H1 (cell line): ENCODE measurements at regions not wholly inside any gene's neighbourhood (a gene's known extent, or its start where the extent isn't known, plus 50 kb on each side); places are given as distances from the start of the nearest gene placed in this dataset.
"Not testable (repeated sequence)": the region's sequence is repeated elsewhere in the genome, so short reads cannot be mapped to it uniquely, and the experiment has no call there.

Source experiments
- CTCF ChIA-PET: fragments of 300-600 bp; sonication (Branson Sonifier 250); formaldehyde crosslinking; loops from one replicate; lab custom pipeline; 2021; ENCODE audit not compliant: partially characterized antibody; lab: Charles Lee
- POLR2A ChIA-PET: fragments of 300-600 bp; sonication (Branson Sonifier 250); formaldehyde crosslinking; loops from one replicate; lab custom pipeline; 2021; ENCODE audit warnings: inconsistent platforms; ENCODE audit not compliant: partially characterized antibody; lab: Charles Lee
- DNase-seq, 2 experiments: peaks; one replicate each; pipeline versions ENCODE4 v3.0.0 to v3.0.0-alpha.2; 2010 to 2022; ENCODE audit warnings: low spot score in 2 of 2, low read depth in 1 of 2, mixed read lengths in 1 of 2
- FAIRE-seq: peaks from 2 replicates; lab custom pipeline; 2011; peaks lifted over from hg19 to GRCh38; lab: Jason Lieb, UNC
- H2AFZ ChIP-seq: 2 replicates; pipeline ENCODE4 v1.8.1; 2012; ENCODE audit warnings: low read length, inconsistent platforms
- H2AK5ac ChIP-seq: 2 replicates; pipeline ENCODE4 v1.6.1; 2013; ENCODE audit warnings: low read depth, low read length
- H2BK120ac ChIP-seq: replicated peaks from 2 replicates; pipeline ENCODE3; 2013; ENCODE audit warnings: low read depth, low read length, inconsistent platforms
- H2BK12ac ChIP-seq: 2 replicates; pipeline ENCODE4 v1.6.1; 2013; ENCODE audit warnings: low read depth, low read length
- H2BK15ac ChIP-seq: 2 replicates; pipeline ENCODE4 v1.6.1; 2013; ENCODE audit warnings: low read length
- H2BK20ac ChIP-seq: 2 replicates; pipeline ENCODE4 v1.6.1; 2013; ENCODE audit warnings: low read length
- H2BK5ac ChIP-seq: 2 replicates; pipeline ENCODE4 v1.6.1; 2013; ENCODE audit warnings: low read depth, low read length
- H3K14ac ChIP-seq: 2 replicates; pipeline ENCODE4 v1.6.1; 2013; ENCODE audit warnings: inconsistent platforms; ENCODE audit not compliant: insufficient read length
- H3K18ac ChIP-seq: 2 replicates; pipeline ENCODE4 v1.6.1; 2013; ENCODE audit warnings: low read length; ENCODE audit errors: extremely low read depth
- H3K23ac ChIP-seq: 2 replicates; pipeline ENCODE4 v1.6.1; 2013; ENCODE audit warnings: inconsistent platforms; ENCODE audit not compliant: insufficient read length
- H3K23me2 ChIP-seq: 2 replicates; pipeline ENCODE4 v1.6.1; 2013; ENCODE audit warnings: low read depth, low read length
- H3K27ac ChIP-seq: 2 replicates; pipeline ENCODE4 v1.6.1; 2011; ENCODE audit warnings: low read depth, low read length, inconsistent platforms
- H3K27me3 ChIP-seq, 4 experiments: replicated peaks in 1 of 4; 1 replicate in 1 of 4; 2 replicates in 3 of 4; pipeline versions ENCODE4 v1.6.1 to v1.8.1; 2011 to 2013; ENCODE audit warnings: low read length in 3 of 4, mild to moderate bottlenecking in 3 of 4, inconsistent platforms in 2 of 4, mixed read lengths in 2 of 4, moderate library complexity in 1 of 4; ENCODE audit not compliant: control insufficient read depth in 3 of 4, insufficient read depth in 3 of 4; ENCODE audit errors: extremely low read depth in 1 of 4
- H3K36me3 ChIP-seq, 4 experiments: 2 replicates each; pipeline versions ENCODE4 v1.6.1 to v1.8.1; 2011 to 2013; ENCODE audit warnings: mild to moderate bottlenecking in 4 of 4, low read length in 3 of 4, moderate library complexity in 2 of 4, control low read depth in 1 of 4, inconsistent platforms in 1 of 4; ENCODE audit not compliant: insufficient read depth in 4 of 4, control insufficient read depth in 2 of 4
- H3K4ac ChIP-seq: replicated peaks from 2 replicates; pipeline ENCODE3; 2013; ENCODE audit warnings: low read length, low read depth, mixed read lengths, inconsistent platforms; ENCODE audit not compliant: insufficient read length
- H3K4me1 ChIP-seq, 4 experiments: replicated peaks in 1 of 4; 1 replicate in 1 of 4; 2 replicates in 3 of 4; pipeline versions ENCODE4 v1.6.1 to v1.8.1; 2011 to 2013; ENCODE audit warnings: low read length in 3 of 4, inconsistent platforms in 2 of 4, mixed read lengths in 1 of 4; ENCODE audit not compliant: insufficient read depth in 4 of 4, control insufficient read depth in 3 of 4
- H3K4me2 ChIP-seq, 2 experiments: 2 replicates each; pipeline versions ENCODE4 v1.6.1 to v1.8.1; 2011 to 2013; ENCODE audit warnings: low read depth in 2 of 2, low read length in 2 of 2, control low read depth in 1 of 2, inconsistent platforms in 1 of 2, mild to moderate bottlenecking in 1 of 2; ENCODE audit not compliant: insufficient read depth in 1 of 2
- H3K4me3 ChIP-seq, 4 experiments: fragments of 200-600, 300-600 bp in 1 of 4; sonication (generic), shearing (Covaris generic), sonication (Bioruptor Twin) in 1 of 4; 2 replicates each; pipeline versions ENCODE4 v1.5.1 to v1.8.1; 2011 to 2016; ENCODE audit warnings: low read length in 4 of 4, low read depth in 3 of 4, control low read depth in 2 of 4, inconsistent platforms in 2 of 4, mild to moderate bottlenecking in 2 of 4, mixed read lengths in 1 of 4, moderate library complexity in 1 of 4; ENCODE audit not compliant: insufficient read depth in 2 of 4; ENCODE audit errors: extremely low read depth in 1 of 4
- H3K56ac ChIP-seq: replicated peaks from 2 replicates; pipeline ENCODE3; 2013; ENCODE audit warnings: low read depth, mild to moderate bottlenecking, mixed read lengths, low read length, inconsistent platforms; ENCODE audit not compliant: insufficient read length
- H3K79me1 ChIP-seq: 2 replicates; pipeline ENCODE4 v1.6.1; 2013; ENCODE audit warnings: low read depth, low read length, control low read depth
- H3K79me2 ChIP-seq, 2 experiments: 2 replicates each; pipeline versions ENCODE4 v1.6.1 to v1.8.1; 2012 to 2013; ENCODE audit warnings: low read length in 2 of 2, mild to moderate bottlenecking in 2 of 2, inconsistent platforms in 1 of 2; ENCODE audit not compliant: insufficient read depth in 2 of 2, control insufficient read depth in 1 of 2
- H3K9ac ChIP-seq, 4 experiments: replicated peaks in 1 of 4; 1 replicate in 1 of 4; 2 replicates in 3 of 4; pipeline versions ENCODE4 v1.6.1 to v1.8.1; 2011 to 2013; ENCODE audit warnings: low read depth in 3 of 4, low read length in 3 of 4, control low read depth in 2 of 4, mild to moderate bottlenecking in 2 of 4, moderate library complexity in 2 of 4, inconsistent platforms in 1 of 4; ENCODE audit errors: extremely low read depth in 1 of 4
- H3K9me3 ChIP-seq, 2 experiments: 2 replicates each; pipeline versions ENCODE4 v1.6.1 to v1.8.1; 2012 to 2013; ENCODE audit warnings: mild to moderate bottlenecking in 2 of 2, moderate library complexity in 2 of 2, control low read depth in 1 of 2, inconsistent platforms in 1 of 2, low read depth in 1 of 2, low read length in 1 of 2, mixed read lengths in 1 of 2; ENCODE audit not compliant: insufficient read depth in 2 of 2
- H4K20me1 ChIP-seq, 2 experiments: replicated peaks in 1 of 2; 2 replicates each; pipeline versions ENCODE3 to v1.8.1; 2011 to 2013; ENCODE audit warnings: inconsistent platforms in 2 of 2, low read length in 2 of 2, mild to moderate bottlenecking in 1 of 2; ENCODE audit not compliant: insufficient read depth in 2 of 2, control insufficient read depth in 1 of 2
- H4K5ac ChIP-seq: 2 replicates; pipeline ENCODE4 v1.6.1; 2013; ENCODE audit warnings: low read length, low read depth, mixed read lengths, inconsistent platforms; ENCODE audit not compliant: insufficient read length
- H4K8ac ChIP-seq: 2 replicates; pipeline ENCODE4 v1.8.0; 2013; ENCODE audit warnings: mild to moderate bottlenecking, moderate library complexity, low read length, inconsistent platforms; ENCODE audit not compliant: insufficient read depth; ENCODE audit errors: extremely low read depth
- H4K91ac ChIP-seq: replicated peaks from 2 replicates; pipeline ENCODE3; 2013; ENCODE audit warnings: low read length, mixed read lengths, inconsistent platforms; ENCODE audit not compliant: insufficient read length
- WGBS, 2 experiments: shearing (Covaris generic) in 1 of 2; methylation state at CpG; one replicate each; pipeline versions ENCODE4 v1.1.6 to v1.1.7; 2013 to 2015; ENCODE audit warnings: low lambda C conversion rate in 2 of 2, mixed read lengths in 2 of 2, inconsistent platforms in 1 of 2, low coverage in 1 of 2, missing lambda C conversion rate in 1 of 2; ENCODE audit not compliant: insufficient replicate concordance in 2 of 2, insufficient coverage in 1 of 2, insufficient read length in 1 of 2; ENCODE audit errors: extremely low coverage in 1 of 2, missing lambda C conversion rate in 1 of 2; 5-methylcytosine and 5-hydroxymethylcytosine counted together

DNA sequence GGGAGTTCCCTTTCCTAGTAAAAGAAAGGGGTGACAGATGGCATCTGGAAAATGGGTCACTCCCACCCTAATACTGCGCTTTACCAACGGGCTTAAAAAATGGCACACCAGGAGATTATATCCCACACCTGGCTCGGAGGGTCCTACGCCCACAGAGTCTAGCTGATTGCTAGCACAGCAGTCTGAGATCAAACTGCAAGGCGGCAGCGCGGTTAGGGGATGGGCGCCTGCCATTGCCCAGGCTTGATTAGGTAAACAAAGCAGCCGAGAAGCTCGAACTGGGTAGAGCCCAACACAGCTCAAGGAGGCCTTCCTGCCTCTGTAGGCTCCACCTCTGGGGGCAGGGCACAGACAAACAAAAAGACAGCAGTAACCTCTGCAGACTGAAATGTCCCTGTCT, 1097.8 kb upstream of the CNTN5 start:
- H4K8ac ChIP-seq, H2AK5ac ChIP-seq, H3K9ac ChIP-seq, DNase-seq, H2BK120ac ChIP-seq, H3K4ac ChIP-seq, H3K23me2 ChIP-seq, H3K27ac ChIP-seq, H3K79me1 ChIP-seq, H2BK12ac ChIP-seq, H4K91ac ChIP-seq, H2BK20ac ChIP-seq, H2AFZ ChIP-seq, H3K23ac ChIP-seq, H3K4me1 ChIP-seq, FAIRE-seq, H4K20me1 ChIP-seq, H4K5ac ChIP-seq, H2BK15ac ChIP-seq, CTCF ChIA-PET, H3K4me3 ChIP-seq, POLR2A ChIA-PET, H3K56ac ChIP-seq, H2BK5ac ChIP-seq, H3K36me3 ChIP-seq, H3K79me2 ChIP-seq, H3K27me3 ChIP-seq, H3K4me2 ChIP-seq, H3K18ac ChIP-seq, H3K14ac ChIP-seq: not testable (repeated sequence)
- peaks cover 9 to 11% of the 10 kb centered on the region in 2 experiments; a peak in 2 of 4 replicates for H3K9me3 ChIP-seq
- 96% methylated on average over 10 of the region's 10 CpGs; no CpG with 5 or more reads in 1 of the 2 experiments for WGBS, 2 experiments
